ENCODE measurements at regions not wholly inside any gene's neighbourhood (a gene's known extent, or its start where the extent isn't known, plus 50 kb on each side); places are given as distances from the start of the nearest gene placed in this dataset.
"Not testable (repeated sequence)": the region's sequence is repeated elsewhere in the genome, so short reads cannot be mapped to it uniquely, and the experiment has no call there.

- no peak for DNase-seq (ENCODE audit: low read depth)
Measured at GRCh38 chr4:38333219-38333618, 330.8 kb upstream of the KLF3 start.

- DNase-seq (ENCODE audit: low read depth) = no peak
Measured at GRCh38 chr4:38334791-38335190, 329.2 kb upstream of the KLF3 start.

- not testable (repeated sequence) for DNase-seq (ENCODE audit: low read depth)
Measured at GRCh38 chr4:38338939-38339338, 325.1 kb upstream of the KLF3 start.

- DNase-seq (ENCODE audit: low read depth) = no peak
Measured at GRCh38 chr4:38343608-38344007, 320.4 kb upstream of the KLF3 start.

GRCh38 chr4:38344929-38345328 is 319.1 kb upstream of the KLF3 start:
- DNase-seq (ENCODE audit: low read depth) = no peak

- DNase-seq (ENCODE audit: low read depth) = no peak
Measured at GRCh38 chr4:38347251-38347650, 316.7 kb upstream of the KLF3 start.

GRCh38 chr4:38354421-38354820 is 309.6 kb upstream of the KLF3 start:
- DNase-seq (ENCODE audit: low read depth) = no peak

GRCh38 chr4:38354872-38355271 is 309.1 kb upstream of the KLF3 start:
- DNase-seq (ENCODE audit: low read depth) = no peak

GRCh38 chr4:38356686-38357085 is 307.3 kb upstream of the KLF3 start:
- DNase-seq (ENCODE audit: low read depth) = no peak

- no peak for DNase-seq (ENCODE audit: low read depth)
Measured at GRCh38 chr4:38357546-38357945, 306.5 kb upstream of the KLF3 start.

- no peak for DNase-seq (ENCODE audit: low read depth)
Measured at GRCh38 chr4:38359113-38359512, 304.9 kb upstream of the KLF3 start.

GRCh38 chr4:38360201-38360600 is 303.8 kb upstream of the KLF3 start:
- DNase-seq (ENCODE audit: low read depth) = no peak

GRCh38 chr4:38364383-38364963 is 299.5 kb upstream of the KLF3 start:
- DNase-seq (ENCODE audit: low read depth) = no peak

GRCh38 chr4:38365261-38365660 is 298.7 kb upstream of the KLF3 start:
- DNase-seq (ENCODE audit: low read depth) = no peak

GRCh38 chr4:38365748-38366310 is 298.2 kb upstream of the KLF3 start:
- no peak for DNase-seq (ENCODE audit: low read depth)

- no peak for DNase-seq (ENCODE audit: low read depth)
Measured at GRCh38 chr4:38366456-38366855, 297.5 kb upstream of the KLF3 start.

- no peak for DNase-seq (ENCODE audit: low read depth)
Measured at GRCh38 chr4:38366997-38367396, 297.0 kb upstream of the KLF3 start.

- no peak for DNase-seq (ENCODE audit: low read depth)
Measured at GRCh38 chr4:38367642-38368174, 296.3 kb upstream of the KLF3 start.

- no peak for DNase-seq (ENCODE audit: low read depth)
Measured at GRCh38 chr4:38368613-38369012, 295.4 kb upstream of the KLF3 start.

- no peak for DNase-seq (ENCODE audit: low read depth)
Measured at GRCh38 chr4:38371391-38371851, 292.6 kb upstream of the KLF3 start.

- DNase-seq (ENCODE audit: low read depth) = no peak
Measured at GRCh38 chr4:38373375-38373774, 290.6 kb upstream of the KLF3 start.

- no peak for DNase-seq (ENCODE audit: low read depth)
Measured at GRCh38 chr4:38377195-38377594, 286.8 kb upstream of the KLF3 start.

GRCh38 chr4:38378478-38378877 is 285.5 kb upstream of the KLF3 start:
- DNase-seq (ENCODE audit: low read depth) = no peak

- peak; percentile 26 for DNase-seq (ENCODE audit: low read depth)
Measured at GRCh38 chr4:38381788-38382187, 282.2 kb upstream of the KLF3 start.

Measured in fibroblast of the conjunctiva (primary cell).